ENCODE measurements at regions not wholly inside any gene's neighbourhood (a gene's known extent, or its start where the extent isn't known, plus 50 kb on each side); places are given as distances from the start of the nearest gene placed in this dataset.
A peak's percentile ranks its signal among the peaks of the same experiment; 100 is the strongest.

GRCh38 chr10:61542596-61542995 is 89.4 kb upstream of the TMEM26 start:
- H3K36me3 ChIP-seq (ENCODE audit: control insufficient read depth in 4 of 4, insufficient read depth in 4 of 4, low read length in 4 of 4) = no peaks in the 10 kb centered on the region
- H3K27me3 ChIP-seq (ENCODE audit: control insufficient read depth in 3 of 3, insufficient read depth in 3 of 3, low read length in 2 of 3) = no peaks in the 10 kb centered on the region
- ATAC-seq (ENCODE audit: insufficient read depth, low FRiP score) (no peak), DNase-seq (peak; percentile 28 to 86 (median 78))
- no peak overlapping the region for H3K27ac ChIP-seq (ENCODE audit: low read depth in 1 of 2, low read length in 1 of 2)
- H3K4me1 ChIP-seq (ENCODE audit: control insufficient read depth in 5 of 5, insufficient read depth in 5 of 5, low read length in 5 of 5) = peaks cover 0 to 12% (median 0%) of the 10 kb centered on the region in 5 donors
- TF ChIP-seq CTCF (IDR thresholded peaks at IDR 0.05; ENCODE audit: control extremely low read depth, extremely low read depth) = no peak
- H3K9me3 ChIP-seq (ENCODE audit: control insufficient read depth in 4 of 4, insufficient read depth in 3 of 4, low read length in 3 of 4) = no peaks in the 10 kb centered on the region
- no peak overlapping the region for H3K9ac ChIP-seq (ENCODE audit: insufficient read depth in 1 of 2, low read length in 2 of 2)
- H3K4me3 ChIP-seq = no peak overlapping the region

GRCh38 chr10:61541960-61542359 is 88.8 kb upstream of the TMEM26 start:
- Histone ChIP-seq H3K27me3 (ENCODE audit: control insufficient read depth in 3 of 3, insufficient read depth in 3 of 3, low read length in 2 of 3) (no peaks in the 10 kb centered on the region), H3K36me3 (ENCODE audit: control insufficient read depth in 4 of 4, insufficient read depth in 4 of 4, low read length in 4 of 4) (no peaks in the 10 kb centered on the region), H3K9ac (ENCODE audit: insufficient read depth in 1 of 2, low read length in 2 of 2) (no peak overlapping the region), H3K9me3 (ENCODE audit: control insufficient read depth in 4 of 4, insufficient read depth in 3 of 4, low read length in 3 of 4) (no peaks in the 10 kb centered on the region), H3K4me1 (ENCODE audit: control insufficient read depth in 5 of 5, insufficient read depth in 5 of 5, low read length in 5 of 5) (peaks cover 0 to 12% (median 0%) of the 10 kb centered on the region in 5 donors), H3K27ac (ENCODE audit: low read depth in 1 of 2, low read length in 1 of 2) (no peak overlapping the region), H3K4me3 (no peak overlapping the region)
- ATAC-seq (ENCODE audit: insufficient read depth, low FRiP score) (no peak), DNase-seq (no peak)
- 96 to 100% methylated on average over 1 of the region's 1 CpG for WGBS, 2 donors
- TF ChIP-seq CTCF (IDR thresholded peaks at IDR 0.05; ENCODE audit: control extremely low read depth, extremely low read depth) = no peak

- ATAC-seq (ENCODE audit: insufficient read depth, low FRiP score) (no peak), DNase-seq (no peak)
- Histone ChIP-seq H3K27ac (ENCODE audit: low read depth in 1 of 2, low read length in 1 of 2) (no peak overlapping the region), H3K9ac (ENCODE audit: insufficient read depth in 1 of 2, low read length in 2 of 2) (no peak overlapping the region), H3K27me3 (ENCODE audit: control insufficient read depth in 3 of 3, insufficient read depth in 3 of 3, low read length in 2 of 3) (no peaks in the 10 kb centered on the region), H3K9me3 (ENCODE audit: control insufficient read depth in 4 of 4, insufficient read depth in 3 of 4, low read length in 3 of 4) (peaks cover 0 to 2% (median 0%) of the 10 kb centered on the region in 4 donors), H3K36me3 (ENCODE audit: control insufficient read depth in 4 of 4, insufficient read depth in 4 of 4, low read length in 4 of 4) (no peaks in the 10 kb centered on the region), H3K4me3 (no peak overlapping the region), H3K4me1 (ENCODE audit: control insufficient read depth in 5 of 5, insufficient read depth in 5 of 5, low read length in 5 of 5) (peaks cover 0 to 12% (median 0%) of the 10 kb centered on the region in 5 donors)
- WGBS, 2 donors = 94 to 97% methylated on average over 8 of the region's 8 CpGs
- no peak for TF ChIP-seq CTCF (IDR thresholded peaks at IDR 0.05; ENCODE audit: control extremely low read depth, extremely low read depth)
These were observed 86.7 kb upstream of the TMEM26 start for GRCh38 chr10:61539876-61540275.

- H3K27me3 ChIP-seq (ENCODE audit: control insufficient read depth in 3 of 3, insufficient read depth in 3 of 3, low read length in 2 of 3) = no peaks in the 10 kb centered on the region
- WGBS, 2 donors = 77 to 82% methylated on average over 1 of the region's 1 CpG
- H3K4me1 ChIP-seq (ENCODE audit: control insufficient read depth in 5 of 5, insufficient read depth in 5 of 5, low read length in 5 of 5) = no peaks in the 10 kb centered on the region
- H3K36me3 ChIP-seq (ENCODE audit: control insufficient read depth in 4 of 4, insufficient read depth in 4 of 4, low read length in 4 of 4) = no peaks in the 10 kb centered on the region
- no peaks in the 10 kb centered on the region for H3K9me3 ChIP-seq (ENCODE audit: control insufficient read depth in 4 of 4, insufficient read depth in 3 of 4, low read length in 3 of 4)
- ATAC-seq (ENCODE audit: insufficient read depth, low FRiP score) = no peak
- peak in 2 of 3 donors; percentile 27 to 41 for DNase-seq
- TF ChIP-seq CTCF (IDR thresholded peaks at IDR 0.05; ENCODE audit: control extremely low read depth, extremely low read depth) = no peak
- no peak overlapping the region for H3K27ac ChIP-seq (ENCODE audit: low read depth in 1 of 2, low read length in 1 of 2)
- H3K9ac ChIP-seq (ENCODE audit: insufficient read depth in 1 of 2, low read length in 2 of 2) = no peak overlapping the region
- no peak overlapping the region for H3K4me3 ChIP-seq
These were observed 76.0 kb upstream of the TMEM26 start for GRCh38 chr10:61529208-61529607.

All from lung (tissue), 11 donors.